Activated CD8-positive, alpha-beta T cell treated with anti-CD3 and anti-CD28 coated beads for 36 hours (primary cell): ENCODE measurements at regions not wholly inside any gene's neighbourhood (a gene's known extent, or its start where the extent isn't known, plus 50 kb on each side); places are given as distances from the start of the nearest gene placed in this dataset.

Experiments used
- ATAC-seq: fragments of 200-7000 bp; cut with Tn5 transposase; one replicate; pipeline ENCODE4 v1.10.0; 2021; ENCODE audit warnings: mild to moderate bottlenecking, moderate library complexity
- CTCF ChIA-PET: fragments of 350-600 bp; sonication (Branson Sonifier 250); formaldehyde crosslinking; loops from one replicate; lab custom pipeline; 2021; ENCODE audit warnings: antibody characterized with exemption; lab: Charles Lee
- POLR2A ChIA-PET: fragments of 350-600 bp; sonication (Branson Sonifier 250); formaldehyde crosslinking; loops from one replicate; lab custom pipeline; 2021; ENCODE audit warnings: antibody characterized with exemption; lab: Charles Lee
- DNase-seq: peaks from one replicate; pipeline ENCODE4 v3.0.0-alpha.2; 2020
- H3K27ac Mint-ChIP-seq: one replicate; pipeline ENCODE4 v1.8.0; 2021; ENCODE audit warnings: mild to moderate bottlenecking, mixed read lengths
- H3K27me3 Mint-ChIP-seq: one replicate; pipeline ENCODE4 v1.8.0; 2021; ENCODE audit warnings: mixed read lengths
- H3K36me3 Mint-ChIP-seq: one replicate; pipeline ENCODE4 v1.8.0; 2021; ENCODE audit warnings: low read depth, mixed read lengths
- H3K4me1 Mint-ChIP-seq: one replicate; pipeline ENCODE4 v1.8.0; 2021; ENCODE audit warnings: low read depth, mixed read lengths
- H3K4me3 Mint-ChIP-seq: one replicate; pipeline ENCODE4 v1.8.0; 2021; ENCODE audit warnings: mild to moderate bottlenecking, moderate library complexity, mixed read lengths
- H3K9me3 Mint-ChIP-seq: one replicate; pipeline ENCODE4 v1.8.0; 2021; ENCODE audit warnings: mixed read lengths
- CTCF ChIP-seq: fragments of 200-600 bp; IDR thresholded peaks from one replicate; pipeline ENCODE4 v1.8.0; 2022; ENCODE audit warnings: antibody characterized with exemption, mild to moderate bottlenecking
- intact Hi-C: fragments of 100-400 bp; cut with micrococcal nuclease; formaldehyde crosslinking; loops from one replicate; pipeline ENCODE4 v1.10.0; 2022

- intact Hi-C loops = no loop called here
- H3K36me3 Mint-ChIP-seq = no peaks in the 10 kb centered on the region
- no peak overlapping the region for H3K27ac Mint-ChIP-seq
These were observed 187.1 kb downstream of the ALG10 start for GRCh38 chr12:34209259-34209835.

GRCh38 chr12:34210183-34210582 lies 187.9 kb downstream of the ALG10 start:
- H3K4me3 Mint-ChIP-seq = no peak overlapping the region
- no peak overlapping the region for H3K27ac Mint-ChIP-seq
- no peak for TF ChIP-seq CTCF
- H3K9me3 Mint-ChIP-seq = no peaks in the 10 kb centered on the region
- intact Hi-C loops = loop anchor here (10.0 kb wide), 1 partner anchor 175 kb away; no protein-coding TSS in a partner anchor
- H3K27me3 Mint-ChIP-seq = no peaks in the 10 kb centered on the region
- H3K36me3 Mint-ChIP-seq = no peaks in the 10 kb centered on the region
- ChIA-PET CTCF (no interaction called here), POLR2A (no interaction called here)
- DNase-seq = no peak
- ATAC-seq = no peak
- no peaks in the 10 kb centered on the region for H3K4me1 Mint-ChIP-seq

More at GRCh38 chr12:34209259-34209835, 187.1 kb downstream of the ALG10 start:
- CTCF ChIA-PET = no interaction called here
- Mint-ChIP-seq H3K4me1 (no peaks in the 10 kb centered on the region), H3K9me3 (no peaks in the 10 kb centered on the region), H3K27me3 (no peaks in the 10 kb centered on the region), H3K4me3 (no peak overlapping the region)
- TF ChIP-seq CTCF = no peak
- POLR2A ChIA-PET = no interaction called here
- ATAC-seq (no peak), DNase-seq (no peak)

GRCh38 chr12:34210689-34211530 lies 188.6 kb downstream of the ALG10 start:
- intact Hi-C loops = loop anchor here (10.0 kb wide), 1 partner anchor 176 kb away; no protein-coding TSS in a partner anchor
- ChIA-PET CTCF (no interaction called here), POLR2A (no interaction called here)
- ATAC-seq (no peak), DNase-seq (no peak)
- H3K27me3 Mint-ChIP-seq = no peaks in the 10 kb centered on the region
- H3K4me3 Mint-ChIP-seq = no peak overlapping the region
- no peaks in the 10 kb centered on the region for H3K36me3 Mint-ChIP-seq
- H3K4me1 Mint-ChIP-seq = no peaks in the 10 kb centered on the region
- TF ChIP-seq CTCF = no peak
- H3K9me3 Mint-ChIP-seq = no peaks in the 10 kb centered on the region
- H3K27ac Mint-ChIP-seq = no peak overlapping the region

- no peak for DNase-seq
- POLR2A ChIA-PET = no interaction called here
- no peak overlapping the region for H3K27ac Mint-ChIP-seq
- H3K9me3 Mint-ChIP-seq = no peaks in the 10 kb centered on the region
- no peaks in the 10 kb centered on the region for H3K4me1 Mint-ChIP-seq
- no peak overlapping the region for H3K4me3 Mint-ChIP-seq
- H3K36me3 Mint-ChIP-seq = no peaks in the 10 kb centered on the region
- intact Hi-C loops = loop anchor here (10.0 kb wide), 1 partner anchor 178 kb away; no protein-coding TSS in a partner anchor
- H3K27me3 Mint-ChIP-seq = peaks cover 1% of the 10 kb centered on the region
- no peak for TF ChIP-seq CTCF
- CTCF ChIA-PET = interaction anchor here (1.4 kb wide), 1 partner anchor 90 kb away, joined by 6 read pairs; no protein-coding TSS in a partner anchor
- no peak for ATAC-seq
These were observed 190.4 kb downstream of the ALG10 start for GRCh38 chr12:34212651-34213050.

- intact Hi-C loops = loop anchor here (10.0 kb wide), 1 partner anchor 179 kb away; no protein-coding TSS in a partner anchor
- DNase-seq = no peak
- Mint-ChIP-seq H3K4me1 (peaks cover 3% of the 10 kb centered on the region), H3K27me3 (peaks cover 7% of the 10 kb centered on the region), H3K36me3 (no peaks in the 10 kb centered on the region), H3K9me3 (no peaks in the 10 kb centered on the region), H3K27ac (no peak overlapping the region), H3K4me3 (no peak overlapping the region)
- CTCF ChIA-PET = interaction anchor here (1.4 kb wide), 1 partner anchor 91 kb away, joined by 6 read pairs; no protein-coding TSS in a partner anchor
- TF ChIP-seq CTCF = no peak
- ATAC-seq = no peak
- POLR2A ChIA-PET = interaction anchor here (0.7 kb wide), 1 partner anchor 8 kb away, joined by 5 read pairs; no protein-coding TSS in a partner anchor
These were observed 191.7 kb downstream of the ALG10 start for GRCh38 chr12:34214011-34214410.
